Stomach (tissue), 8 donors: ENCODE measurements at regions not wholly inside any gene's neighbourhood (a gene's known extent, or its start where the extent isn't known, plus 50 kb on each side); places are given as distances from the start of the nearest gene placed in this dataset.

Experiments used
- DNase-seq, 2 donors: peaks; one replicate each; pipeline versions ENCODE4 v3.0.0 to v3.0.0-alpha.2; 2013 to 2019
- H3K27ac ChIP-seq, 5 donors: fragments of 200-600 bp in 4 of 5; sonication (generic) in 4 of 5; one replicate each; pipeline ENCODE4 v1.5.1; 2013 to 2019; ENCODE audit warnings: mild to moderate bottlenecking in 1 of 5, moderate library complexity in 1 of 5
- H3K27me3 ChIP-seq, 3 donors: fragments of 200-600 bp; sonication (generic); one replicate each; pipeline ENCODE4 v1.5.1; 2017 to 2019; ENCODE audit warnings: mixed run types in 1 of 3
- H3K36me3 ChIP-seq, 4 donors: fragments of 200-600 bp; sonication (generic); 1 replicate in 3 of 4; 2 replicates in 1 of 4; pipeline ENCODE4 v1.5.1; 2016 to 2019
- H3K4me1 ChIP-seq, 4 donors: fragments of 200-600 bp; sonication (generic); one replicate each; pipeline ENCODE4 v1.5.1; 2016 to 2019
- H3K4me3 ChIP-seq, 4 donors: fragments of 200-600 bp; sonication (generic) in 3 of 4; one replicate each; pipeline ENCODE4 v1.5.1; 2016 to 2019; ENCODE audit warnings: mild to moderate bottlenecking in 1 of 4
- H3K9me3 ChIP-seq, 4 donors: fragments of 200-600 bp; sonication (generic); one replicate each; pipeline ENCODE4 v1.5.1; 2016 to 2019
- CTCF ChIP-seq, 7 experiments: fragments of 450-650 bp in 4 of 7; fragments of 200-600 bp in 3 of 7; sonication (generic) in 3 of 7; IDR thresholded peaks; one replicate each; pipeline ENCODE4 v1.5.1; 2016 to 2019; ENCODE audit warnings: antibody characterized with exemption in 7 of 7, control low read depth in 2 of 7, mild to moderate bottlenecking in 1 of 7
- EP300 ChIP-seq: sonication (generic); formaldehyde crosslinking; IDR thresholded peaks from one replicate; pipeline ENCODE4 v1.6.1; 2017; ENCODE audit warnings: antibody characterized with exemption
- POLR2A ChIP-seq, 4 donors: fragments of 450-650 bp; IDR thresholded peaks; one replicate each; pipeline ENCODE4 v1.6.1; 2016; ENCODE audit warnings: antibody characterized with exemption in 4 of 4, control low read depth in 2 of 4, mild to moderate bottlenecking in 1 of 4, moderate library complexity in 1 of 4
- POLR2AphosphoS5 ChIP-seq, 3 donors: sonication (generic); formaldehyde crosslinking; IDR thresholded peaks; one replicate each; pipeline ENCODE4 v1.6.1; 2016; ENCODE audit warnings: antibody characterized with exemption in 3 of 3
- WGBS, 5 donors: extraction: QIAGEN DNeasy Blood & Tissue Kit in 3 of 5; methylation state at CpG; one replicate each; pipeline versions ENCODE4 v1.1.5 to v1.1.7; 2013 to 2018; 5-methylcytosine and 5-hydroxymethylcytosine counted together
- intact Hi-C: fragments of 100-400 bp; cut with DNase I; formaldehyde crosslinking; loops from one replicate; pipeline ENCODE4 v1.15.1; 2023; ENCODE audit warnings: low total_unique reads
- donor health status: healthy with polysubstance abuse.
- donor health status: Bipolar disorder and iron deficiency.
- donor health status: healthy.

- intact Hi-C loops, result no loop called here
- 30 to 62% (median 44%) methylated on average over 1 of the region's 1 CpG for WGBS, 5 donors
Observed at GRCh38 chr1:29713857-29714256, 477.5 kb downstream of the PTPRU start.

GRCh38 chr1:29712801-29713200, 476.5 kb downstream of the PTPRU start:
- WGBS, 5 donors, result 71 to 81% (median 80%) methylated on average over 7 of the region's 7 CpGs
- H3K4me1 ChIP-seq, result peaks cover 0 to 11% (median 0%) of the 10 kb centered on the region in 4 donors
- peaks cover 0 to 16% (median 12%) of the 10 kb centered on the region in 4 donors for H3K9me3 ChIP-seq
- no peak overlapping the region for H3K4me3 ChIP-seq
- H3K27ac ChIP-seq, result peak overlapping the region in 1 of 5 donors; percentile 23
- no peak for TF ChIP-seq POLR2AphosphoS5 (IDR thresholded peaks at IDR 0.05)
- TF ChIP-seq CTCF (IDR thresholded peaks at IDR 0.05), result no peak
- no peak for TF ChIP-seq EP300
- no peak for TF ChIP-seq POLR2A (IDR thresholded peaks at IDR 0.05)
- intact Hi-C loops, result no loop called here
- peaks cover 0 to 22% (median 1%) of the 10 kb centered on the region in 3 donors for H3K27me3 ChIP-seq
- no peaks in the 10 kb centered on the region for H3K36me3 ChIP-seq
- DNase-seq, result no peak

More at GRCh38 chr1:29713857-29714256, 477.5 kb downstream of the PTPRU start:
- H3K4me1 ChIP-seq, result peaks cover 0 to 9% (median 0%) of the 10 kb centered on the region in 4 donors
- no peaks in the 10 kb centered on the region for H3K36me3 ChIP-seq
- no peak for DNase-seq
- no peak overlapping the region for H3K4me3 ChIP-seq
- TF ChIP-seq POLR2A (IDR thresholded peaks at IDR 0.05) (no peak), POLR2AphosphoS5 (IDR thresholded peaks at IDR 0.05) (no peak), CTCF (IDR thresholded peaks at IDR 0.05) (no peak), EP300 (no peak)
- H3K27me3 ChIP-seq, result peaks cover 0 to 16% (median 0%) of the 10 kb centered on the region in 3 donors
- H3K9me3 ChIP-seq, result peaks cover 0 to 21% (median 18%) of the 10 kb centered on the region in 4 donors
- H3K27ac ChIP-seq, result no peak overlapping the region

- Histone ChIP-seq H3K27ac (peak overlapping the region in 2 of 5 donors; percentile 14 to 23), H3K9me3 (peaks cover 0 to 11% (median 7%) of the 10 kb centered on the region in 4 donors), H3K4me3 (no peak overlapping the region), H3K36me3 (no peaks in the 10 kb centered on the region), H3K27me3 (peaks cover 0 to 25% (median 4%) of the 10 kb centered on the region in 3 donors), H3K4me1 (peaks cover 0 to 11% (median 0%) of the 10 kb centered on the region in 4 donors)
- intact Hi-C loops, result no loop called here
- TF ChIP-seq EP300 (no peak), CTCF (IDR thresholded peaks at IDR 0.05) (no peak), POLR2AphosphoS5 (IDR thresholded peaks at IDR 0.05) (no peak), POLR2A (IDR thresholded peaks at IDR 0.05) (no peak)
- 57 to 72% (median 64%) methylated on average over 4 of the region's 4 CpGs for WGBS, 5 donors
- DNase-seq, result no peak
Observed at GRCh38 chr1:29712284-29712651, 475.9 kb downstream of the PTPRU start.

- H3K4me3 ChIP-seq, result no peak overlapping the region
- TF ChIP-seq POLR2AphosphoS5 (IDR thresholded peaks at IDR 0.05) (no peak), EP300 (no peak), POLR2A (IDR thresholded peaks at IDR 0.05) (no peak), CTCF (IDR thresholded peaks at IDR 0.05) (no peak)
- DNase-seq, result no peak
- peaks cover 0 to 29% (median 8%) of the 10 kb centered on the region in 3 donors for H3K27me3 ChIP-seq
- 39 to 59% (median 50%) methylated on average over 7 of the region's 7 CpGs for WGBS, 5 donors
- peaks cover 0 to 15% (median 2%) of the 10 kb centered on the region in 4 donors for H3K4me1 ChIP-seq
- peak overlapping the region in 1 of 5 donors; percentile 14 for H3K27ac ChIP-seq
- no peaks in the 10 kb centered on the region for H3K36me3 ChIP-seq
- peaks cover 0 to 5% (median 2%) of the 10 kb centered on the region in 4 donors for H3K9me3 ChIP-seq
- intact Hi-C loops, result no loop called here
Observed at GRCh38 chr1:29711582-29712283, 475.4 kb downstream of the PTPRU start.
